HG03139 (cell line): ENCODE measurements at regions not wholly inside any gene's neighbourhood (a gene's known extent, or its start where the extent isn't known, plus 50 kb on each side); places are given as distances from the start of the nearest gene placed in this dataset.

Experiments used
- ATAC-seq: cut with Tn5 transposase; IDR thresholded peaks from one replicate; pipeline ENCODE4 v1.9.1; 2021; ENCODE audit not compliant: unreplicated experiment

DNA sequence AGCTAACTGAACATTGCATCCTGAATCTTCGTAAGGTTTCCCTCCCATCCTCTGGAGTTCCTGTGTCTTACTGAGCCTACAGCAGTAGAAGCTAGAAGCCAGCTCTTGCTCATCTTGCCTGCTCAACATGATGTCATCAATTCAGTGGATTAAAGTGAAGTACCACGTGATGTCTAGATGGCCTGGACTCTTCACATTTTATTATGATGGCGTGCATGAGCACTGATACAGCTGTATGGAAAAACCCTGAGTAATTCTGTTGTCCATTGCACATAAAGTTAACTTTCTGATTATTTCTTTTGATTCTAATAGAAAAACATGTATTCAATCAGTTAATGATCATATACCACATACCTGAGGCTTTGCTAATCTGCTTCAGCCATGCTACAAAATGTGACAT is 2387.7 kb upstream of the TENM3 start:
- ATAC-seq: no peak

DNA sequence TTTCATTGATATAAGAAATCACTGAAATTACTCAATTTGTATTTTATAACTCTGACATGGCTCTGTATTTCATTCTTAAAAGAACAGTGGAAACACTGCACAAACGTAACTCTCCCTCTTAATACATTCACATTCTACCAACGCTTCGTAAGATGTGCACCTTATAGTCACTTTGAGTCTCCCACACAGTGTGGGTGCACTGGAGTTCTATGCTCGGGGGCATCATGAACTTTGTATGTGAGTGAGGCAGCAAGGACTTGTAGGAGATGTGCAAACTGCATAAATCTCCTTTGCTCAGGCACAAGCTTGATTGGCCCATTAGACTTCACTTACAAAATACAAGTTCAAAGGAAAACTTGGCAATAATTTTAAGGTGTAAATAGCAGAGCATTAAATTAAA is 2385.0 kb upstream of the TENM3 start:
- no peak for ATAC-seq

DNA sequence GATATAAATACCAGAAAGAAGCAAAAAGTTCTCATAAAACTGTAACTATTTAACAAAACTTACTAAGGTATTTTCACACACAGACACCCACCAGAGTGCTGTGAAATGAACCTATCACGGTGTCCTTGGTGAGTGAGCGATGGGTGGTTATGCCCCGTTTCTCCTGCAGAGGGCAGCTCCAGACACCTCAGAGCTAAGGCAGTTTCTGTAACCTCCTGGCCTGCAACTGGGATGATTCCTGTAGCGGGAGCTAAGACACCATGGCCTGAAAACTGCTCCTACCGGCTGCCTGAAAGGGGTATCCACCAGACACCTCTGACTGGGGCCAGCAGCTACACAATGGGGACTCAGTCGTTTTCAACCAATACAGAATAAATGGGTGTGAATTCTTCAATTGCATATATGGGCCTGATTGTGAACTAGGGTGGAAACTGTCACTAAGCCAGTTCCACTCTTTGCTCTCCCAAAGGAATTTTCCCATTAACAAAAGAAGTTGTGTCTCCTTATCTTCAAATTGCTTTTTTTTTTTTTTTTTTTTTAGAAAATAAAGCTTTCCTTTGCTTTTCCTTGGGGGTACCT is 2375.8 kb upstream of the TENM3 start:
- peak; percentile 99 for ATAC-seq

DNA sequence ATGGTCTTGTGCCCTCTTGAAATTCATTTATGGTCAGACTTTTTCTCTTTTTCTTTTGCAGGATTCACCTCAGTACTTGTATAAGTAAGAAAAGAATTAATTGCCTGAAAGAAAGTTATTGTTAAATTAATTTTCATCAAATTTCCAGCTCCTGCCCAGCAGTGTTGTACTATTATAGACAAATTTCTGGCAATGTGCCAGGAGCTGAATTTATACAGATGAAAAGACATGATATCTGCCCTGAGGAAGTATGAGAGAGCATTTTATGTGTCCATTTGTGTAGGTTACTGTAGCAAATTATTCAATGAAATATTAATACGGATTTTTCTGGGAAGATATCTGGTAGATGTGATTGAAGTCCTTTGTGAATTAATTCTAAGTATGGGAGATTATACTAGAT is 2371.5 kb upstream of the TENM3 start:
- no peak for ATAC-seq

DNA sequence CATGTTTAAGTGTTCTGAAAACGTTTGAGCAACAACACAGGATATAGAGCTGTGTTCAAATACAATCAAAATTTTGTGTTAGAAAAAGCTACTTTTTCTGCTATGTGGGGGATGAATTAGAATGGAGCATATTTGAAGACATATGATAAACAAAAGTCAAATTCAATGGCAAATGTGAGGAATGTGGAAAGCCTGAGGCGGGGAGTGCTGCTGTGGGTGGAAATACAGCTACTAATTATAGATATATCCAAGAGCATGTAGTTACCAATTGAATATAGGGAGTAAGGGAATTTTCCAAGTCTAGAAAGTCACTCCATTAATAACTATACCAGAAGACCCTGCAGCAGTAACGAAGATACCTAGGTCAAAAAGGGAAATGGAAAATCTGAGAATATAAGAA is 2370.4 kb upstream of the TENM3 start:
- no peak for ATAC-seq

DNA sequence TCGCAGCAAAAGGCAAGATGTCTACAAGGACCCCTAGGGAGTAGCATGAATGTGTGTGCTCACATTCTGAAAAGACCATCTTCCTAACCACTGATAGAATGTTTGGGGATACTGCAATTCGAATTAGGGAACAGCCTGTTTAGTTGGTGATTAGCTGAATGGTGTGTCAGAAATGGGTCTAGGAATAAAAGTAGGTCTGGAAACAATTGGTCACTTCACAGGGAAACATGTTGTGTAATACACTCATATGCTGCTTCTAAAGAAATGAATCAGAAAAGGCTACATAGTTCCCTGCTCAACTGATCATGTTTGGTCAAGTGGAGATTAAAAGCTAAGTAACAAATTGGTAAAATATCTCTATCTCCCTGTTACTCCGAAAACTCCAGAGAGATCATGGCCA is 2362.4 kb upstream of the TENM3 start:
- no peak for ATAC-seq

DNA sequence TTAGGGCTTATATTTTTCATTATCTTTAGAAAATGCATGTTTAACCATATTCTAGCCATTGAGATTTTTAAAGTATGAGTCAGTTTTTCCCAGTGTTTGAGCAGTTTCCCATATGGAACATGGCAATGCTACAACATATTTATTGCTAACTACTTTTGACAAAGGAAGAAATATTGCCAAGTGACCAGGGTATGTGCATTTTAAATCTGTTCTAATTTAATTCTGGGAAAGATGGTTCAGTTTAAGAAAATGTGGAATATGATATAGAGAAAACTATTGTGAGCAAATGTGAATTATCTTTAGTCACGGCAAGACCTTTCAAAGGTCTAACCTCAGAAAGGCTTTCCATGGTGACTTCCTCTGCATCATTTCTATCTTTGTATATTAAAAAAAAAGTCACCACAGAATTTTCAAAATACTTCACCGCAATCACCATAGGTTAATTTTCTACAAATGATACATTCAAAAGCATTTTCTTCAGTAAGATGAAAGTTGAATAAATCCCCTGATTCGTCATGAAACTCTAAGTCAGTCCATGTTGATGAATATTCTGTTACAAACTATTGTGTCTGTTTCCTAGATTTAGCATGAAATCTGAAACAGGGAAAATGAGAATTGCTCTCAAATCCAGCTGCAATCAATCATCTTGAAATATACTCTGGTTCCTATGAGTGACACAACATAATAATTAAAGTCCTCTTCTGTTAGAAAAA is 2349.0 kb upstream of the TENM3 start:
- no peak for ATAC-seq

DNA sequence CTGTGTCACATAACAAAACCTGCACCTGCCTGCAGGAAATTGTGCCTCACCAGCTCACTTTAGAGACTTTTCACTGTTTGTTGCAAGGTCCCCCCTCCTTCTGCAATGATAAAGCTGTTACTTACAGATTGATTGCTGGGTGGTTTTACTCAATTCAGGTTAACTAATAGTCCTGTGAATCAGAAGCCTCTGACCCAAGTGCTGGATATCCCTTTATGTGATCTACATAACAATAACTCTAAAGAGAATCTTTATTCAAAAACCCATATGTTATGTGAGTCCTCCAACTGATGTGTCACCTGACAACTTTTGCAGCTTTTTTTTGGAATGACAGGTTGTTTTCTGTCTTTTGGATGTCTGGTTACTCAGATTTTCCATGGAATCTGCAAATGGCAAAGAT is 2323.6 kb upstream of the TENM3 start:
- no peak for ATAC-seq

DNA sequence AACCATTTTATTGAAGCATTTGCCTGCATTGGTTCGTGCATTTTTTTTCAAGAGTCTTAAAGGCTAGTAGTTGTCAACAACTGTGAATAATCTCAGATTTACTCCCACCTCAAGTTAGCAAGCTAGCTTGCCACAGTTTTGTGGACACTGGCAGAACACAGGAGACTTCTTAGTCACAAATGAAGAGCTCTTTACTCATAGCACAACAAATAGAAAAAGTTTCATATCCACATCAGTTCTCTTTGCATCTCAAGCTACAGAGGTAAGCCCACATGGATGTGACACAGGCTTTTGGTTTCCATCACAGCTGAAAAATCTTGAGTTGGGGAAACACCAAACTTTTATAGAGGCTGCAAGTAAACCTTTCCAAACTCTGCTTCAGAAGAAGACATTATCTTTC is 2315.7 kb upstream of the TENM3 start:
- ATAC-seq: no peak

DNA sequence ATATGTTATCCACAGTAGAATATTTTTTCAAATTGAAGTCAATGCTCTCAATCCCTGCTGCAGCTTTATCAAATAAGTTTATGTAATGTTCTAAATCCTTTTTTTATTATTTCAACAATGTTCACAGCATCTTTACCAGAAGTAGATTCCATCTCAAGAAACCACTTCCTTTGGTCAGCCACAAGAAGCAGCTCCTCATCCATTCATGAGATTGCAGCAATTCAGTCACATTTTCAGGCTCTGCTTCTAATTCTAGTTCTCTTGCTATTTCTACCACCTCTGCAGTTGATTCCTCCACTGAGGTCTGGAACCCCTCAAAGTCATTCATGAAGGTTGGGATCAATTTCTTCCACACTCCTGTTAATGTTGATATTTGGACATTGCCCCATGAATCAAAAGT is 2301.3 kb upstream of the TENM3 start:
- no peak for ATAC-seq

DNA sequence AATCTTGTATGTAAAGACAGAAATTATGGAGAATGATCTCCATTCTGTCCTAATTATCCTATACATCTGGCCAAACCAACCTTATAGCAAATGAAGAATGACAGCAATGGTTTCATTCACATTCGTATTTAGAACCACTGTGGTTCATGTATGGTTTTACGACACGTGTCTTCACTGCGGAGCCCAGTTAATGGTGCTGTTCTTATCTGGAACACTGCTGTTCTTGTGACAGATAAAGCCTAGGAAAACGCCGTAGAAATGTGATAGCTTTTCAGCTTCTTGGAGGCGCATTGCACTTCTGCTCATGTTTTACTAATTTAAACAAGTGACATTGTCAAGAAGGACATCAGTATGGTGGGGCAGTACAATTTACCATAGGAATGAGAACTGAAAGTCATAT is 2266.4 kb upstream of the TENM3 start:
- ATAC-seq: no peak

DNA sequence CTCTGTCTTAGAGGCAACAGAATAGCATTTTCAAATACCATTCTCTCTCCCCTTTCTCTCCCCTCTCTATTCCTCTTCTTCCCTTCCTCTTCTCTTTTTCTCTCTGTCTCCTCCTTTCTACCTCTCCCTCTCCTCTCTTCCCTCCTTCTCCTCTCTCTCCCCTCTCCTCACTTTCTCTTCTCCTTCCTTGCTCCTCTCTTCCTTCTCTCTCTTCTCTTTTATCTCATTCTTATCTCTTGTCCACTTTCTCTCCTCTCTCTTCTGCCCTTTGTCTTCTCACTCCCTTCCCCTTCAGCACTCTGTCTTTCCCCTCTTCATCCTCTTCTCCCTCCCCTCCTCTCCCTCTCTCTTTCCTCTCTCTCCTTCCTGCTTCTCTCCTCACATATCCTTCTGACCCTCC is 2265.8 kb upstream of the TENM3 start:
- ATAC-seq: no peak

DNA sequence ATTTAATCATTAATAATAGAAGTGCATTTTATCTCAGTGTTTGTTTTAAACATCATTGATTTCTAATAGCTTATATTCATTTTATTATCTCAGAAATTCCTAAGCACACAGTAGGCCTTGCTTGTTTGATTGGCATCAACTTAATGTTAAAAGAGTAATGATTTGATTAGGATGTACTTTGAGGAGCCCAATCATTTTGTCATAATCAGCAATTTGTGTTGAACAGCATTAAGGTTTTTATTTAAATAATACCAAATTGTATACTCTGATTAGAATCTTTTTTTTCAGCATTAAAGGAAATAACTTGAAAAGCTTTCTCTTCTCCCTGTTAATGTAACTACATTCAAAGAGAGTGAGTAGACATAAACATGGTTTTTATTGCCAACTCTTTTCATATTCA is 2262.0 kb upstream of the TENM3 start:
- ATAC-seq: no peak

DNA sequence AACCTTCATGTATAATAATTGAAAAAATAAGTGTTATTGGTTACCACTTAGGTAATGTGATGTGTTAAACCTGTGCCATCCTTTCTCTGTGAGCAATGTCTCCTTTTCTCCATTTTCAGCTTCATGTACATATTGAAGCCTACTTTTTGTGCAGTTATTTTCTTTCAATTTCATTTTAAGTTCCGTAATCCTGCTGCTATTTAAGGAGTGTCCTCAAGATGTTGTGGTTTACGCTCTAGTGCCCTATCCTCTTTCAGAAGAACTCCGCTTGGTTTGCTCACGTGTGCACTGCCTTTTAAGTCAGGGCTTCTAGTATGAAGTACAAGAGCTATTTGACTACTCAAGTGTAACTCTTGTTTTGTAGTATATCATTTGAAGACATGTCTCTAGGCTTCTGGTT is 2253.2 kb upstream of the TENM3 start:
- ATAC-seq: peak; percentile 100

DNA sequence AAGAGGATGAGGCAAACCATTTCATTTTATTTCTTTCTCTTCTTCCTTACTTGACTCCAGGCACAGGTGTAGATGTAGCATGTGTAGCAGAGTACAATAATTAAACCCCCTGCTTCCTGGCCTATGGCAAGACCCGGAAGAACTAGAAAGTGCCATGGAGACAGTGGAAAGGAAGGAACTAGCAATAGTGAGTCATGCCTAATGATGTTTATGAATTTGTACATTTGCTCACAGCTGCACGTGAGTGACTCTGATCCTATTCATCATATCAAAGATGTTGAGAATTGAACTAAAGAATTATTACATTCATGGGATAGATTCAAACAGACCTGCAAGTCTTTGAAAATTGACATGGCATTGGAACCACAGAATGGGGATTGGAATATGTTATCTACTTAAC is 2233.9 kb upstream of the TENM3 start:
- ATAC-seq: no peak

DNA sequence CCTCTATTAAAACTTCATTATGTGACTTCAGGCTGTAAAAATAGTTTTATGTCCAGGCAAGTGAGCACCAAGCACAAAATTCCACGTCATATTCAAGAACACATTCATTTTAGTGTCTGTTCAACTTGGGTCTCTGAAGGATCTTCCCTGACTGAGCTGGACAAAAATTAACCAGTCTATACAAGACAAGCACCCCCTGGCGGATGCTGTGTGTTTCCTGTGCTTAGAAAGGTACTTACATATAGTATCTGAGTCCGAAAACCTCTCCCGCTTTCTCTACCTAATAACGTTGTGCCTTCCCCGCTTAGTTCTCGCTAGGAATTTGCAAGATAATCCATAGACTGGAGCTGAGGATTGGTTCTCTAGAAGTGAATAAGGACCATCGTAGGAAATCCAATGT is 2214.5 kb upstream of the TENM3 start:
- ATAC-seq: peak; percentile 85

DNA sequence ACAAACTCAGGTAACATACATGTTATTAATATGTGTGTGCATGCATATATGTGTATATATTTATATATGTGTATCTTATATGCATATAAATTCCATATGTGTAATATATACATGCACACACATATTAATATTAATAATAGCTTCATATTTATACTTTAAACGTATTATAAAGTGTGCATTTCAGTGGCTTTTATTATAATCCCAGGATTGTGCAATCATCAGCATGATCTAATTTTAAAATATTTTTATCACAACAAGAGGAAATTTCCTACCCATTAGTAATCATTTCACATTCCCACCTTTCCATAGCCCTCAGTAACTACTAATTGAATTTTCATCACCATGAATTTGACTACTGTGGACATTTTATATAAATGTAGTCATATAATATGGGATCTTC is 2211.9 kb upstream of the TENM3 start:
- no peak for ATAC-seq

DNA sequence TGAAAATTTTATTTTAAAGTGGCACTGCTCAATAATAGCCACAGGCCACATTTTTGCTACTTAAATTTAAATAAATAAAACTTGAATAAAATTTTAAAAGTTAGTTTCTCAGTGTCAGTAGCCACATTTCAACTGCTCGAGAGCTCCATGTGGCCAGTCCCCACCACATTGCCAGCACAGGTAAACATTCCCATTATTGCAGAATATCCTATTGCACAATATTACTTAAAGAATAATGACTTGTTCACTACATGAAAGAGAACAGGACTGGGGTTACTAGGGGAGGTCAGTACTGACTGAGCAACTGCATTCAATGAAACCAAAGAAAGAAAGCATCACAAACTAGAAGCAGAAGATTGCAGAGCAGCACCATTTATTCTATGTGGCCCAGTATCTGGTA is 2201.6 kb upstream of the TENM3 start:
- no peak for ATAC-seq

DNA sequence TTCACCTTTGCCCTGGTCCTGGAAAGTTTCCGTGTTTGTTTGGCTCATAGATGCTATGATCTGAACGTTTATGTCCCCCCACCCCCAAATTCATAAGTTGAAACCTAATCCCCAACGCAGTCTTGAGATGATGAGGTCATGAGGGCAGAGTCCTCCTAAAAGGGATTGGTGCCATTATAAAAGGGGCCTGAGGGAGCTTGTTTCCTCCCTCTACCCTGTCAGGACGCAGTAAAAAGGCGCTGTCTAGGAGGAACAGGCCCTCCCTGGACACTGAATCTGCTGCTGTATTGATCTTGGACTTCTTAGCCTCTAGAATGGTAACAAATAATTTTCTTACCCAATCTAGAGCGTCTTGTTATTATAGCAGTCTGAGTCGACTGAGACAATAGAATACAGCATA is 2190.6 kb upstream of the TENM3 start:
- ATAC-seq: no peak

DNA sequence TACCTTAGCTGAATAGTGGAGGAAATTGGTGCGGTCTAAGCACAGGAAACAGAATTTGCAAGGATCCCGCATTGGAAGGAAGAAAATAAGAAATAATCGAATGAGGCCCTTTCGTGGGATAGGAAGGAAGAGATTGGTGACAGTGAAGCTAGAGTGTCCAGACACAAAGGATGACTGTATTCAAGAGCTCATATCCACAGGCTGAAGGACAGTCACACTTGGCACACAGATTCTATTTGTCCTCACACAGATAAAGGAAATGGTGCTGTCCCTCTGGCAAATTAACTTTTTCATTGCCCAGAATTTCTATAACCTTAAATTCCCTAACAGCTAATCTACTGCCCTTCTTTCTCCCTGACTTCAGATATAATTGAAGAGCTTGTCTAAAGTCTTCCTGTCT is 2188.9 kb upstream of the TENM3 start:
- no peak for ATAC-seq

DNA sequence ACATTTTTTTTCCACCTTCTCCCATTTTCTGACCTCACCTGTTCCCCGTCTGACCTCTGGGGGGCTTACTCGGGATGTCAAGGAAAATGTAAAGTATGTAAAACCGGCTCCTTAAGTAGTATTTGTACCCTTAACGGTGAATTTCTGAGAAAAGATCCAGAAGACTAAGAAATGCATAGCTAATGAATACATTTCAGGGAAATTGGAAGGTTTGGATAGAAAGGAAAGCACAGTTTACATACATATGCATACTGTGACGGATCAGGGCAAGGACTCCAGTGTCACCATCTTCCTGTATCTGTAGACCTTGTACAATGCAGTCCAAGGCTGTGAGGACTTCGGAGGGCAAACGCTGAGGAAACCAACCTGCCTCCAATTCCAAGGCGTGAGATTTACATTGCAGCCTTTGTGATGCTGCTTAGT is 2185.9 kb upstream of the TENM3 start:
- no peak for ATAC-seq

DNA sequence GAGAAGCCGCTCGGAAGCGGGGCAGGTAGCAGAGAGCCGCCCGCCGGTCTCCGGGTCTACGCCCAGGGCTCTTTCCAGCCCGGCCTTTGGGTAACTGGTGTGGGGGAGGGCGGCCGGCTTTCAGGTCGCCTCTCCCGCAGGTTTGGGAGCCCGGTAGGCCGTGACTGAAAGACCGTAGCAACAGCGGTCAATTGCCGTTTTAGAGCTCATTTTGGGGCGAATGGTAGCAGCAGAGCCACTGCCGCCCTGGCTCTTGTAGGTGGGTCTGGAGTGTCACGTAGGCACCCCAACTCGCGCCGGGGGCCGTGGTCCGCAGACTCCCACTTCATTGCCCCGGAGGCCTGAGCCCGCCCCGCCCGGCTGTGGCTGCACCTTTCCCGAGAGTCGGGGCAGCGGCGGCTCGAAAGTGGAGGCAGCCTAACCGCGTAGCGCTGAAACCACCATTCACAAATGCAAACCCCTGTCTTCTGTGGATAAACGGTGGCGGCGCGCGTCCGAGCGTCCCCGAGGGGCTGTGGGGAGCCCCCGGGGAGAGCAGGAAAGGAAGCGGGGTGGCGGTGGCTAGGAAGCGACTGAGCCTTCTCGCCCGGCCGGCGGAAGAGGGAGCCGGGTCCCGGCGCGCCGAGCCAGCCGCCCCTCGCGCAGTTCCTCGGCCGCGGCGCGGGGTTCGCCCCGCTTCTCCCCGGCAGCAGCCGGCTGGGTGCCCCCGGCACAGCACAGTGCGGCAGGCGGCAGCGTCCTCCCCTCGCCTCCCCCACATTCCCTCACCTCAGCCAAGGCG is 2185.1 kb upstream of the TENM3 start:
- ATAC-seq: peak; percentile 55
